ENCODE measurements at regions not wholly inside any gene's neighbourhood (a gene's known extent, or its start where the extent isn't known, plus 50 kb on each side); places are given as distances from the start of the nearest gene placed in this dataset.

DNA sequence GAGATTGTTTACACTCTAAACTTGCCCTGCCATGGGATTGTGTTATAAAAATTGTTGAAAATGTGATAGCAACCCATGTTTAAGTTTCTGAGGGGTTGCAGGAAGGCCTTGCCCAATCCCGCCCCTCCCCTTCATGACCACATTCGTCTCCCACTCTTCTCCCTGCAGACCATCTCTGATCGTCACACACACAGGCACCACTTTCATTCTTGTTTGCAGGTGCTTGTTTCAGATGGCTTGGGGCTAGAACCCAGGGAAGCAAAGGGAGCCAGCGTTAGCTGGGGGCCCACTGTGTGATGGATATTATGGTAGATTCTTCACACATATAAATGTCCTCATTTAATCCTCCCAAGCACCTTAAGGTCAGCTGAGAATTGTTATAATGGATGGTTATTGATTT, 286.7 kb upstream of the HABP2 start:
- H3K9me1 ChIP-seq (ENCODE audit: control insufficient read depth, insufficient read depth, low read length): no peaks in the 10 kb centered on the region
- no peak overlapping the region for H3K9ac ChIP-seq (ENCODE audit: insufficient read depth in 1 of 2, low read depth in 2 of 2, low read length in 2 of 2)
- H3K27me3 ChIP-seq (ENCODE audit: control insufficient read depth in 2 of 2, insufficient read depth in 2 of 2, low read length in 2 of 2): peaks cover 3 to 18% of the 10 kb centered on the region in 2 experiments; a peak in 4 of 5 replicates
- TF ChIP-seq TBL1XR1 (IDR thresholded peaks at IDR 0.05; ENCODE audit: low read length in 2 of 2) (no peak), ZFX (CRISPR knock-in tag; IDR thresholded peaks at IDR 0.05) (no peak), HNRNPL (IDR thresholded peaks at IDR 0.05; ENCODE audit: low read depth, low read length) (no peak), FOXJ2 (tag; IDR thresholded peaks at IDR 0.05) (no peak), ZNF253 (CRISPR knock-in tag; conservative IDR thresholded peaks at IDR 0.05) (no peak)
- TF ChIP-seq, protein P1, sequence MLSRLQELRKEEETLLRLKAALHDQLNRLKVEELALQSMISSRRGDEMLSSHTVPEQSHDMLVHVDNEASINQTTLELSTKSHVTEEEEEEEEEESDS (CRISPR knock-in tag; IDR thresholded peaks at IDR 0.05): no peak
- 0% methylated on average over 3 of the region's 4 CpGs for WGBS (ENCODE audit: insufficient coverage, low coverage, missing lambda C conversion rate)
- CTCF ChIA-PET (ENCODE audit: low intra/inter-chr PET ratio): no interaction called here
- H4K20me1 ChIP-seq (replicated peaks; ENCODE audit: control insufficient read depth, insufficient read depth, low read length): no peaks in the 10 kb centered on the region
- H3K9me3 ChIP-seq (replicated peaks; ENCODE audit: control insufficient read depth, insufficient read depth, low read depth, low read length): no peaks in the 10 kb centered on the region
- in situ Hi-C loops (cut with MboI): no loop called here
- H3K4me3 ChIP-seq: no peak overlapping the region
- no peak overlapping the region for H3K4me2 ChIP-seq (ENCODE audit: insufficient read depth, low read length)
- intact Hi-C loops (cut with micrococcal nuclease): no loop called here
- H3K4me1 ChIP-seq (replicated peaks in 1 of 2; ENCODE audit: control insufficient read depth in 2 of 2, insufficient read depth in 2 of 2, low read length in 2 of 2): no peaks in the 10 kb centered on the region
- H2AFZ ChIP-seq (ENCODE audit: low read depth, low read length): no peak overlapping the region
- no peak overlapping the region for H3K27ac ChIP-seq (ENCODE audit: extremely low read depth, low read depth, low read length)
- POLR2A ChIA-PET: no interaction called here
- no peaks in the 10 kb centered on the region for H3K79me2 ChIP-seq (ENCODE audit: control insufficient read depth, insufficient read depth, low read length)
- FAIRE-seq (no peak), DNase-seq (ENCODE audit: extremely low read depth in 1 of 4, low spot score in 3 of 4) (no peak), ATAC-seq (no peak)
- no peaks in the 10 kb centered on the region for H3K36me3 ChIP-seq (ENCODE audit: control insufficient read depth, insufficient read depth, low read length)
- no TSS peak for BruUV-seq (replicated peaks)

All from K562 (cell line).